ENCODE measurements at regions not wholly inside any gene's neighbourhood (a gene's known extent, or its start where the extent isn't known, plus 50 kb on each side); places are given as distances from the start of the nearest gene placed in this dataset.

DNA sequence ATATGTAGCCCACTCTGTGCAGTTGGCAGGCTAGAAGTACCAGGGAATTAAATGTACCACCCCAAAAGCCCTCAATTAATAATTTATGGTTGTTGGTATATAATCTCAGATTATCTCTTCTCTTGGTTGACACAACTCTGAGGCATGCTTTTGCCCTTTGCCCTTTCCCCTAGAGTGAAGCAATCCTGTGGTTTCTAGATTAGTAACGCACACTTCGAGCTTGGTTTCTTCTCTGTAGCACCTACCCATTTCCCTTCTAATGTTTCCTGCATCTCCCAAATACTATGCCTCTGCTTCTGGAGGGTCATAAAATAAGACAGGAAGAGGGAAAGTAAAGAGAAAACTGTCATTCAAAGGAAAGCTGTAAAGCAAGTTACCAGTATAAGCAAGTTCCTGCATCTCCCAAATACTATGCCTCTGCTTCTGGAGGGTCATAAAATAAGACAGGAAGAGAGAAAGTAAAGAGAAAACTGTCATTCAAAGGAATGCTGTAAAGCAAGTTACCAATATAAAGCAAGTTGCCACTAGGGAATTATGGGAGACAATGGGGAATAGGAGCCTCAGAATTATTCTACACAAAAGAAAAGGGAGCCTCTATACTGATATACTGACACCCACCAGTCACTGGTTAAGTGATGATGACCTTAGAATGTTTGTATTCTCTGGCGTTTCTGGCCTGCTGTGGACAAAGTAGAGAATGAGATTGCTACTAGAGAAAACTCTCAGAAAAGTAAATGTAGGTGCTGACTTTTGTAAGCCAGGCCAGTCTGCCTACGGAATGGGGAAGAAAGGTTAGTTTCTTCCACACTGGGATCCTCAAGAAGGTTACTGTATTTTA is 862.6 kb upstream of the MAN1A1 start:
- ChIA-PET POLR2A (no interaction called here), CTCF (no interaction called here)
- no peak overlapping the region for H3K9ac ChIP-seq
- WGBS (ENCODE audit: low lambda C conversion rate): 48% methylated on average over 4 of the region's 4 CpGs
- TF ChIP-seq SIN3A (IDR thresholded peaks at IDR 0.05; ENCODE audit: borderline replicate concordance, low read depth, low read length): no peak
- no peak for TF ChIP-seq TEAD4 (IDR thresholded peaks at IDR 0.05; ENCODE audit: borderline replicate concordance, insufficient read depth)
- TF ChIP-seq FOXM1 (IDR thresholded peaks at IDR 0.05; ENCODE audit: low read depth): no peak
- TF ChIP-seq, protein P1, sequence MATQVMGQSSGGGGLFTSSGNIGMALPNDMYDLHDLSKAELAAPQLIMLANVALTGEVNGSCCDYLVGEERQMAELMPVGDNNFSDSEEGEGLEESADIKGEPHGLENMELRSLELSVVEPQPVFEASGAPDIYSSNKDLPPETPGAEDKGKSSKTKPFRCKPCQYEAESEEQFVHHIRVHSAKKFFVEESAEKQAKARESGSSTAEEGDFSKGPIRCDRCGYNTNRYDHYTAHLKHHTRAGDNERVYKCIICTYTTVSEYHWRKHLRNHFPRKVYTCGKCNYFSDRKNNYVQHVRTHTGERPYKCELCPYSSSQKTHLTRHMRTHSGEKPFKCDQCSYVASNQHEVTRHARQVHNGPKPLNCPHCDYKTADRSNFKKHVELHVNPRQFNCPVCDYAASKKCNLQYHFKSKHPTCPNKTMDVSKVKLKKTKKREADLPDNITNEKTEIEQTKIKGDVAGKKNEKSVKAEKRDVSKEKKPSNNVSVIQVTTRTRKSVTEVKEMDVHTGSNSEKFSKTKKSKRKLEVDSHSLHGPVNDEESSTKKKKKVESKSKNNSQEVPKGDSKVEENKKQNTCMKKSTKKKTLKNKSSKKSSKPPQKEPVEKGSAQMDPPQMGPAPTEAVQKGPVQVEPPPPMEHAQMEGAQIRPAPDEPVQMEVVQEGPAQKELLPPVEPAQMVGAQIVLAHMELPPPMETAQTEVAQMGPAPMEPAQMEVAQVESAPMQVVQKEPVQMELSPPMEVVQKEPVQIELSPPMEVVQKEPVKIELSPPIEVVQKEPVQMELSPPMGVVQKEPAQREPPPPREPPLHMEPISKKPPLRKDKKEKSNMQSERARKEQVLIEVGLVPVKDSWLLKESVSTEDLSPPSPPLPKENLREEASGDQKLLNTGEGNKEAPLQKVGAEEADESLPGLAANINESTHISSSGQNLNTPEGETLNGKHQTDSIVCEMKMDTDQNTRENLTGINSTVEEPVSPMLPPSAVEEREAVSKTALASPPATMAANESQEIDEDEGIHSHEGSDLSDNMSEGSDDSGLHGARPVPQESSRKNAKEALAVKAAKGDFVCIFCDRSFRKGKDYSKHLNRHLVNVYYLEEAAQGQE (IDR thresholded peaks at IDR 0.05; ENCODE audit: low read depth, low read length): no peak
- TF ChIP-seq RXRA (IDR thresholded peaks at IDR 0.05; ENCODE audit: borderline replicate concordance, low read depth): no peak
- no peak for TF ChIP-seq ELF1 (IDR thresholded peaks at IDR 0.05)
- TF ChIP-seq POLR2AphosphoS5 (IDR thresholded peaks at IDR 0.05; ENCODE audit: low read depth, low read length): no peak
- TF ChIP-seq MEF2A (IDR thresholded peaks at IDR 0.05; ENCODE audit: borderline replicate concordance, low read depth): no peak
- no peak for TF ChIP-seq GABPA (IDR thresholded peaks at IDR 0.05; ENCODE audit: low read depth)
- TF ChIP-seq, protein P2, sequence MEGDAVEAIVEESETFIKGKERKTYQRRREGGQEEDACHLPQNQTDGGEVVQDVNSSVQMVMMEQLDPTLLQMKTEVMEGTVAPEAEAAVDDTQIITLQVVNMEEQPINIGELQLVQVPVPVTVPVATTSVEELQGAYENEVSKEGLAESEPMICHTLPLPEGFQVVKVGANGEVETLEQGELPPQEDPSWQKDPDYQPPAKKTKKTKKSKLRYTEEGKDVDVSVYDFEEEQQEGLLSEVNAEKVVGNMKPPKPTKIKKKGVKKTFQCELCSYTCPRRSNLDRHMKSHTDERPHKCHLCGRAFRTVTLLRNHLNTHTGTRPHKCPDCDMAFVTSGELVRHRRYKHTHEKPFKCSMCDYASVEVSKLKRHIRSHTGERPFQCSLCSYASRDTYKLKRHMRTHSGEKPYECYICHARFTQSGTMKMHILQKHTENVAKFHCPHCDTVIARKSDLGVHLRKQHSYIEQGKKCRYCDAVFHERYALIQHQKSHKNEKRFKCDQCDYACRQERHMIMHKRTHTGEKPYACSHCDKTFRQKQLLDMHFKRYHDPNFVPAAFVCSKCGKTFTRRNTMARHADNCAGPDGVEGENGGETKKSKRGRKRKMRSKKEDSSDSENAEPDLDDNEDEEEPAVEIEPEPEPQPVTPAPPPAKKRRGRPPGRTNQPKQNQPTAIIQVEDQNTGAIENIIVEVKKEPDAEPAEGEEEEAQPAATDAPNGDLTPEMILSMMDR (IDR thresholded peaks at IDR 0.05): no peak
- TF ChIP-seq TCF12 (IDR thresholded peaks at IDR 0.05): no peak
- TF ChIP-seq, protein P3, sequence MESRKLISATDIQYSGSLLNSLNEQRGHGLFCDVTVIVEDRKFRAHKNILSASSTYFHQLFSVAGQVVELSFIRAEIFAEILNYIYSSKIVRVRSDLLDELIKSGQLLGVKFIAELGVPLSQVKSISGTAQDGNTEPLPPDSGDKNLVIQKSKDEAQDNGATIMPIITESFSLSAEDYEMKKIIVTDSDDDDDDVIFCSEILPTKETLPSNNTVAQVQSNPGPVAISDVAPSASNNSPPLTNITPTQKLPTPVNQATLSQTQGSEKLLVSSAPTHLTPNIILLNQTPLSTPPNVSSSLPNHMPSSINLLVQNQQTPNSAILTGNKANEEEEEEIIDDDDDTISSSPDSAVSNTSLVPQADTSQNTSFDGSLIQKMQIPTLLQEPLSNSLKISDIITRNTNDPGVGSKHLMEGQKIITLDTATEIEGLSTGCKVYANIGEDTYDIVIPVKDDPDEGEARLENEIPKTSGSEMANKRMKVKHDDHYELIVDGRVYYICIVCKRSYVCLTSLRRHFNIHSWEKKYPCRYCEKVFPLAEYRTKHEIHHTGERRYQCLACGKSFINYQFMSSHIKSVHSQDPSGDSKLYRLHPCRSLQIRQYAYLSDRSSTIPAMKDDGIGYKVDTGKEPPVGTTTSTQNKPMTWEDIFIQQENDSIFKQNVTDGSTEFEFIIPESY (IDR thresholded peaks at IDR 0.05; ENCODE audit: borderline replicate concordance, low read depth): no peak
- no peak for TF ChIP-seq RAD21 (IDR thresholded peaks at IDR 0.05; ENCODE audit: low read length)
- no peak for TF ChIP-seq RCOR1 (IDR thresholded peaks at IDR 0.05; ENCODE audit: low read length)
- TF ChIP-seq, protein P4, sequence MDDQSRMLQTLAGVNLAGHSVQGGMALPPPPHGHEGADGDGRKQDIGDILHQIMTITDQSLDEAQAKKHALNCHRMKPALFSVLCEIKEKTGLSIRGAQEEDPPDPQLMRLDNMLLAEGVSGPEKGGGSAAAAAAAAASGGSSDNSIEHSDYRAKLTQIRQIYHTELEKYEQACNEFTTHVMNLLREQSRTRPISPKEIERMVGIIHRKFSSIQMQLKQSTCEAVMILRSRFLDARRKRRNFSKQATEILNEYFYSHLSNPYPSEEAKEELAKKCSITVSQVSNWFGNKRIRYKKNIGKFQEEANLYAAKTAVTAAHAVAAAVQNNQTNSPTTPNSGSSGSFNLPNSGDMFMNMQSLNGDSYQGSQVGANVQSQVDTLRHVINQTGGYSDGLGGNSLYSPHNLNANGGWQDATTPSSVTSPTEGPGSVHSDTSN (IDR thresholded peaks at IDR 0.05): no peak
- H3K79me2 ChIP-seq (ENCODE audit: insufficient read depth): no peaks in the 10 kb centered on the region
- no peak overlapping the region for H3K4me2 ChIP-seq
- no peak overlapping the region for H3K4me3 ChIP-seq (ENCODE audit: low read depth in 2 of 2, low read length in 1 of 2)
- H3K9me3 ChIP-seq: no peaks in the 10 kb centered on the region
- H3K9me2 ChIP-seq: no peaks in the 10 kb centered on the region
- H3K27me3 ChIP-seq (ENCODE audit: insufficient read depth): no peaks in the 10 kb centered on the region
- no peak overlapping the region for H2AFZ ChIP-seq (ENCODE audit: low read depth)
- H3K36me3 ChIP-seq (replicated peaks in 1 of 2; ENCODE audit: control insufficient read depth in 1 of 2, insufficient read depth in 2 of 2, low read length in 1 of 2): no peaks in the 10 kb centered on the region
- H3F3A ChIP-seq (replicated peaks; ENCODE audit: insufficient read depth): no peaks in the 10 kb centered on the region
- H4K20me1 ChIP-seq (ENCODE audit: insufficient read depth): no peaks in the 10 kb centered on the region
- H3K27ac ChIP-seq (ENCODE audit: low read depth in 2 of 2, low read length in 1 of 2): no peak overlapping the region
- H3K4me1 ChIP-seq (ENCODE audit: control insufficient read depth in 1 of 2, insufficient read depth in 2 of 2, low read depth in 1 of 2, low read length in 1 of 2): peaks cover 0 to 3% of the 10 kb centered on the region in 2 experiments; a peak in 2 of 4 replicates
- DNase-seq: no peak
